ENCODE measurements at regions not wholly inside any gene's neighbourhood (a gene's known extent, or its start where the extent isn't known, plus 50 kb on each side); places are given as distances from the start of the nearest gene placed in this dataset.

DNA sequence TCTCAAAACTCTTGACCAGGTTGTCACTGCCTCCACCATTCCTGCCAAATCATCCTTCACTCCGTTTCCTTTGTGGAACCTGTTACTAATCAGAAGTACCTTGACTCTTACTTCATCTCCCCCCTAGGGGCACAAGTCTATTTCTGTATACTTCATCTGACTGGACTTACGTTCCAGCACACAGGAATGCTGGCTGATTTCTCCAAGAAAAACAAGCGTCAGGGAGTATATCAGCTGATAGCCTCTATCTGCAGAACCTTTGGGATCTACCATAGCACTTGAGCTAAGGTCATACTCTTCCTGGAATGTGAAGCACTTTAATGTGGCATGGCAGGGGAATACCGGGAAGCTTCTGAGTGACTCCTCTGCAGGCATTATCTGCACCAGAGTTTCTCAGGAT, 178.1 kb upstream of the MOCS1 start:
- H3K9me3 ChIP-seq = no peaks in the 10 kb centered on the region
- intact Hi-C loops (cut with DNase I) = no loop called here
- H3K36me3 ChIP-seq = no peaks in the 10 kb centered on the region
- DNase-seq = no peak
- H3K4me1 ChIP-seq = no peaks in the 10 kb centered on the region
- H3K27ac ChIP-seq = no peak overlapping the region
- no peak for TF ChIP-seq POLR2A (IDR thresholded peaks at IDR 0.05)
- TF ChIP-seq, protein P1, sequence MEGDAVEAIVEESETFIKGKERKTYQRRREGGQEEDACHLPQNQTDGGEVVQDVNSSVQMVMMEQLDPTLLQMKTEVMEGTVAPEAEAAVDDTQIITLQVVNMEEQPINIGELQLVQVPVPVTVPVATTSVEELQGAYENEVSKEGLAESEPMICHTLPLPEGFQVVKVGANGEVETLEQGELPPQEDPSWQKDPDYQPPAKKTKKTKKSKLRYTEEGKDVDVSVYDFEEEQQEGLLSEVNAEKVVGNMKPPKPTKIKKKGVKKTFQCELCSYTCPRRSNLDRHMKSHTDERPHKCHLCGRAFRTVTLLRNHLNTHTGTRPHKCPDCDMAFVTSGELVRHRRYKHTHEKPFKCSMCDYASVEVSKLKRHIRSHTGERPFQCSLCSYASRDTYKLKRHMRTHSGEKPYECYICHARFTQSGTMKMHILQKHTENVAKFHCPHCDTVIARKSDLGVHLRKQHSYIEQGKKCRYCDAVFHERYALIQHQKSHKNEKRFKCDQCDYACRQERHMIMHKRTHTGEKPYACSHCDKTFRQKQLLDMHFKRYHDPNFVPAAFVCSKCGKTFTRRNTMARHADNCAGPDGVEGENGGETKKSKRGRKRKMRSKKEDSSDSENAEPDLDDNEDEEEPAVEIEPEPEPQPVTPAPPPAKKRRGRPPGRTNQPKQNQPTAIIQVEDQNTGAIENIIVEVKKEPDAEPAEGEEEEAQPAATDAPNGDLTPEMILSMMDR (IDR thresholded peaks at IDR 0.05) = peak in 1 of 6 experiments; percentile 36
- H3K4me3 ChIP-seq (replicated peaks in 1 of 3) = no peak overlapping the region
- H3K27me3 ChIP-seq = no peaks in the 10 kb centered on the region
- 23 to 29% methylated on average over 4 of the region's 4 CpGs for WGBS, 2 donors

DNA sequence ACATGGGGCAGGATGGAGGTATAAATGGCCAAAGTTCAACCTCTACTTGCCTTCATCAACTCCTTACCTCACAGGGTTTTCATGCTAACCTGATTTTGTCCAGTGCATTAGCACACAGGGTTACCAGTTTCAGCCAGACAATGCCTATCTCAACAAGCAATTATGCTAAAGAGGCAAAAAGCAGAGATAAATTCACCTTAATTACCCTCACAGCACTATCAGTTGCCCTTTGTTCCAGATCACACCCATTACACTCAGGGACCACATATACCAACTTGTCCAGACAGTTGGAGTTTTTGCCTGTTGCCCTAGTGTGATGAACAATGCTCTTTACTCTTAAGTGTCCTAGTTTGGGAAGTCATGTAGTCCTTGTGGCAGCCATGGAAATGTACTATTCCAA, 174.5 kb upstream of the MOCS1 start:
- no peaks in the 10 kb centered on the region for H3K27me3 ChIP-seq
- intact Hi-C loops (cut with DNase I) = no loop called here
- TF ChIP-seq, protein P1 (IDR thresholded peaks at IDR 0.05) = no peak
- TF ChIP-seq POLR2A (IDR thresholded peaks at IDR 0.05) = no peak
- no peak overlapping the region for H3K4me3 ChIP-seq (replicated peaks in 1 of 3)
- DNase-seq = no peak
- no peaks in the 10 kb centered on the region for H3K36me3 ChIP-seq
- H3K4me1 ChIP-seq = no peaks in the 10 kb centered on the region
- H3K9me3 ChIP-seq = no peaks in the 10 kb centered on the region
- no peak overlapping the region for H3K27ac ChIP-seq

DNA sequence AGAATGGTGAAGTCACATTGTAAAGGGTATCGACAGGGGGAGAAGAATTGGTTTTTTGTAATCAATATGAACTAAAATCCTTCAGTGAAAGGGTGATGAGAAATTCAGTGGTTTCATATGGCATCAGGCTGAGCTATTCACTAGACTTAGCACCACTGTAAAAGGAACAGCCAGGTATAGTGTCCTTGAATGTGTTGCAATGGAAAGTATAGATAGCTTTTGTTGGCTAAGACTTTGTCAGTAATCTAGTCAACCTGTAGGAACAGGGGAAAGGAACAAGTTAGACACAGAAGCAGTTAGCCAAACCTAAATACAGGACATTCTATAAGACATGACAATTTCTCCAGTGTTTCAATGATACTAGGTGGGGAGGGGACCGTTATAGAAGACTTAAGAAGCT, 172.6 kb upstream of the MOCS1 start:
- Histone ChIP-seq H3K9me3 (no peaks in the 10 kb centered on the region), H3K4me3 (replicated peaks in 1 of 3) (no peak overlapping the region), H3K27ac (no peak overlapping the region), H3K4me1 (no peaks in the 10 kb centered on the region), H3K27me3 (no peaks in the 10 kb centered on the region), H3K36me3 (no peaks in the 10 kb centered on the region)
- intact Hi-C loops (cut with DNase I) = no loop called here
- WGBS, 2 donors = 86% methylated on average over 2 of the region's 2 CpGs
- TF ChIP-seq, protein P1 (IDR thresholded peaks at IDR 0.05) = no peak
- TF ChIP-seq POLR2A (IDR thresholded peaks at IDR 0.05) = no peak
- no peak for DNase-seq

DNA sequence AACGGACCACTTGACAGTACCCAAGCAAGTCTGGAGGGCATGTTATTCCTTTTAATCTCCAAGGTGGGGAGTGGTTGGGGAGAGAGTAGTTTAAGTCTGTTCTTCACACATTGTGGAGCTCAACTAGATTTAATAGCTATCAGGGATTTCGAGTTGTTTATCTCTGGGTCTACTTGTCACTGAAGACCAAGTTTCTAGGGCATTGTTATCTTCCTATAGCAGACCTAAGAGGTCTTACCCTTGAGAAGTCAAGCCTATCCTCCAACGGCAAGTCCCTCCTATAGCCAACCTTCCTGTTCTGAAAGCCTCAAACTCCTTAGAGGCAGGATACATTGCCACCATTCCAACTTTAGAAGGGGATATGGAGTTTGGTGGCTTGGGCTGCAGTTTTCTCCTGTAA, 164.5 kb upstream of the MOCS1 start:
- Histone ChIP-seq H3K9me3 (no peaks in the 10 kb centered on the region), H3K36me3 (no peaks in the 10 kb centered on the region), H3K27ac (no peak overlapping the region), H3K4me1 (no peaks in the 10 kb centered on the region), H3K27me3 (no peaks in the 10 kb centered on the region), H3K4me3 (replicated peaks in 1 of 3) (no peak overlapping the region)
- no peak for TF ChIP-seq POLR2A (IDR thresholded peaks at IDR 0.05)
- TF ChIP-seq, protein P1 (IDR thresholded peaks at IDR 0.05) = no peak
- 63 to 68% methylated on average over 2 to 3 of the region's 3 CpGs for WGBS, 2 donors
- no peak for DNase-seq
- intact Hi-C loops (cut with DNase I) = no loop called here

DNA sequence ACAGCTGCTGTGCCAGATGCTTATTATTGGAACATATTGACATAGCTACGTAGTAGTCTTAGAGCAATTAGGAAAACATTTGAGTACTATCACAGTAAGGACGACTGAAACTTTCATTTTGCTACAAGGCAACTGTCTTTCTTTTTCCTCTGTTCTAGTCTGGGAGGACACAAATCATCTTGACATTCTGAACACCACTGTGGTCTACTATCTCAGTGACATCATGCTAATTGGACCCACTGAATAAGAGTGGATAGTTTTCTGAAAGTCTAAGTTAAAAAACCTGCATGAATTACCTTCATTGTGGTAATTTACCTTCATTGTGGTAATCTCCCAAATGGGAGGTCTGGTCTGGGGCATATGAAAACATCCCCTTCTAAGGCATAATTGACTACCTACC, 163.3 kb upstream of the MOCS1 start:
- TF ChIP-seq POLR2A (IDR thresholded peaks at IDR 0.05) = no peak
- TF ChIP-seq, protein P1 (IDR thresholded peaks at IDR 0.05) = no peak
- 62 to 66% methylated on average over 2 of the region's 2 CpGs for WGBS, 2 donors
- DNase-seq = no peak
- Histone ChIP-seq H3K9me3 (no peaks in the 10 kb centered on the region), H3K27me3 (no peaks in the 10 kb centered on the region), H3K36me3 (no peaks in the 10 kb centered on the region), H3K4me1 (no peaks in the 10 kb centered on the region), H3K27ac (no peak overlapping the region), H3K4me3 (replicated peaks in 1 of 3) (no peak overlapping the region)
- intact Hi-C loops (cut with DNase I) = no loop called here
